IMR-90 (cell line): ENCODE measurements at regions not wholly inside any gene's neighbourhood (a gene's known extent, or its start where the extent isn't known, plus 50 kb on each side); places are given as distances from the start of the nearest gene placed in this dataset.

Experiments
- ATAC-seq: fragments of 200-7000 bp; cut with Tn5 transposase; 2 replicates; pipeline ENCODE4 v1.9.1; 2020; ENCODE audit warnings: low read depth, mild to moderate bottlenecking, moderate library complexity
- BruUV-seq: library from RNA; stranded (reverse); fragments of 400-500 nt; replicated peaks from 2 replicates; lab custom pipeline; 2021; lab: Mats Ljungman, UMichigan
- CTCF ChIA-PET: fragments of 300-600 bp; formaldehyde crosslinking; extraction: SDS; loops from one replicate; lab custom pipeline; 2021; ENCODE audit warnings: antibody characterized with exemption; lab: Yijun Ruan, JAX
- POLR2A ChIA-PET: fragments of 300-600 bp; sonication (Branson Sonifier 250); formaldehyde crosslinking; loops from one replicate; lab custom pipeline; 2022; ENCODE audit warnings: antibody characterized with exemption; ENCODE audit not compliant: unreplicated experiment; lab: Charles Lee
- DNase-seq: peaks from one replicate; pipeline ENCODE4 v3.0.0; 2013
- H2AFZ ChIP-seq: replicated peaks from 2 replicates; pipeline ENCODE3; 2013; ENCODE audit warnings: low read length, mild to moderate bottlenecking; ENCODE audit not compliant: poor library complexity
- H2AK5ac ChIP-seq: 2 replicates; pipeline ENCODE4 v1.6.1; 2013; ENCODE audit warnings: low read depth, low read length, inconsistent platforms
- H2AK9ac ChIP-seq: replicated peaks from 2 replicates; pipeline ENCODE3; 2013; ENCODE audit warnings: mild to moderate bottlenecking, low read depth, low read length, moderate library complexity; ENCODE audit not compliant: poor library complexity
- H2BK120ac ChIP-seq: 2 replicates; pipeline ENCODE4 v1.6.1; 2013; ENCODE audit warnings: low read depth, low read length, inconsistent platforms
- H2BK15ac ChIP-seq: 3 replicates; pipeline ENCODE4 v1.6.1; 2013; ENCODE audit warnings: low read depth, low read length, inconsistent platforms
- H2BK20ac ChIP-seq: 2 replicates; pipeline ENCODE4 v1.6.1; 2013; ENCODE audit warnings: low read depth, mild to moderate bottlenecking, inconsistent platforms, low read length, moderate library complexity
- H2BK5ac ChIP-seq: 2 replicates; pipeline ENCODE4 v1.6.1; 2013; ENCODE audit warnings: mild to moderate bottlenecking, low read depth, low read length, inconsistent platforms; ENCODE audit not compliant: poor library complexity, severe bottlenecking
- H3K14ac ChIP-seq: replicated peaks from 2 replicates; pipeline ENCODE4 v1.6.1; 2013; ENCODE audit warnings: low read depth, low read length, inconsistent platforms
- H3K18ac ChIP-seq: 2 replicates; pipeline ENCODE4 v1.6.1; 2013; ENCODE audit warnings: low read depth, low read length, control low read depth
- H3K23ac ChIP-seq: 2 replicates; pipeline ENCODE4 v1.6.1; 2013; ENCODE audit warnings: low read depth, low read length, inconsistent platforms
- H3K27ac ChIP-seq: 2 replicates; pipeline ENCODE4 v1.5.1; 2013; ENCODE audit warnings: mild to moderate bottlenecking, control low read depth, low read length; ENCODE audit not compliant: insufficient read depth
- H3K27me3 ChIP-seq: 2 replicates; pipeline ENCODE4 v1.6.1; 2013; ENCODE audit warnings: low read length; ENCODE audit not compliant: control insufficient read depth, insufficient read depth
- H3K36me3 ChIP-seq: 2 replicates; pipeline ENCODE4 v1.6.1; 2013; ENCODE audit warnings: low read length, mixed read lengths; ENCODE audit not compliant: control insufficient read depth, insufficient read depth
- H3K4ac ChIP-seq: 2 replicates; pipeline ENCODE4 v1.6.1; 2013; ENCODE audit warnings: low read depth, low read length, inconsistent platforms
- H3K4me1 ChIP-seq: 2 replicates; pipeline ENCODE4 v1.6.1; 2013; ENCODE audit warnings: low read length, mixed read lengths; ENCODE audit not compliant: control insufficient read depth, insufficient read depth
- H3K4me2 ChIP-seq: 2 replicates; pipeline ENCODE4 v1.6.1; 2013; ENCODE audit warnings: low read depth, mild to moderate bottlenecking, control low read depth, low read length, moderate library complexity
- H3K4me3 ChIP-seq: 2 replicates; pipeline ENCODE4 v1.5.1; 2013; ENCODE audit warnings: low read depth, mild to moderate bottlenecking, control low read depth, low read length, moderate library complexity; ENCODE audit not compliant: insufficient read depth
- H3K56ac ChIP-seq: 2 replicates; pipeline ENCODE4 v1.6.1; 2013; ENCODE audit warnings: low read length, inconsistent platforms; ENCODE audit not compliant: insufficient read depth; ENCODE audit errors: extremely low read depth
- H3K79me1 ChIP-seq, 2 experiments: 2 replicates each; pipeline ENCODE4 v1.6.1; 2013; ENCODE audit warnings: low read length in 2 of 2, inconsistent platforms in 1 of 2, low read depth in 1 of 2
- H3K9ac ChIP-seq: 2 replicates; pipeline ENCODE4 v1.6.1; 2013; ENCODE audit warnings: low read depth, low read length, control low read depth
- H3K9me1 ChIP-seq: 2 replicates; pipeline ENCODE4 v1.6.1; 2013; ENCODE audit warnings: low read length, inconsistent platforms; ENCODE audit not compliant: insufficient read depth
- H3K9me3 ChIP-seq: 2 replicates; pipeline ENCODE4 v1.6.1; 2013; ENCODE audit warnings: low read length; ENCODE audit not compliant: control insufficient read depth, insufficient read depth
- H4K20me1 ChIP-seq: 2 replicates; pipeline ENCODE4 v1.6.1; 2013; ENCODE audit warnings: low read length, inconsistent platforms; ENCODE audit not compliant: insufficient read depth
- H4K5ac ChIP-seq: 2 replicates; pipeline ENCODE4 v1.6.1; 2013; ENCODE audit warnings: mild to moderate bottlenecking, low read depth, low read length, control low read depth
- H4K8ac ChIP-seq, 2 experiments: 2 replicates each; pipeline ENCODE4 v1.6.1; 2013; ENCODE audit warnings: low read depth in 2 of 2, low read length in 2 of 2, control low read depth in 1 of 2, inconsistent platforms in 1 of 2
- H4K91ac ChIP-seq: 2 replicates; pipeline ENCODE4 v1.6.1; 2013; ENCODE audit warnings: low read depth, low read length, inconsistent platforms; ENCODE audit not compliant: insufficient read depth
- BHLHE40 ChIP-seq: fragments of 150-350 bp; IDR thresholded peaks from 2 replicates; pipeline ENCODE4 v1.6.1; 2016; ENCODE audit warnings: mild to moderate bottlenecking, low read depth, low read length
- CEBPB ChIP-seq: IDR thresholded peaks from 2 replicates; pipeline ENCODE4 v1.6.1; 2012; ENCODE audit warnings: low read depth, low read length, improper control_type of control experiment
- CHD1 ChIP-seq: IDR thresholded peaks from 2 replicates; pipeline ENCODE4 v1.6.1; 2012; ENCODE audit warnings: low read depth, low read length, improper control_type of control experiment
- CTCF ChIP-seq: conservative IDR thresholded peaks from 2 replicates; pipeline ENCODE4 v1.5.1; 2012; ENCODE audit warnings: mild to moderate bottlenecking, low read depth, low read length, improper control_type of control experiment
- ELK1 ChIP-seq: fragments of 150-350 bp; IDR thresholded peaks from 2 replicates; pipeline ENCODE4 v1.6.1; 2016; ENCODE audit warnings: low read depth, mild to moderate bottlenecking, low read length, moderate library complexity, borderline replicate concordance
- FOS ChIP-seq: fragments of 150-350 bp; IDR thresholded peaks from 2 replicates; pipeline ENCODE4 v1.6.1; 2016; ENCODE audit warnings: low read depth, low read length
- MAFK ChIP-seq: IDR thresholded peaks from 2 replicates; pipeline ENCODE4 v1.6.1; 2012; ENCODE audit warnings: low read depth, low read length, improper control_type of control experiment
- MAZ ChIP-seq: IDR thresholded peaks from 2 replicates; pipeline ENCODE4 v1.6.1; 2012; ENCODE audit warnings: low read depth, mild to moderate bottlenecking, low read length, improper control_type of control experiment, moderate library complexity, borderline replicate concordance
- MXI1 ChIP-seq: IDR thresholded peaks from 2 replicates; pipeline ENCODE4 v1.6.1; 2012; ENCODE audit warnings: low read depth, mild to moderate bottlenecking, low read length, moderate library complexity, borderline replicate concordance
- NFE2L2 ChIP-seq: fragments of 150-350 bp; IDR thresholded peaks from 2 replicates; pipeline ENCODE4 v1.6.1; 2016; ENCODE audit warnings: low read depth, mild to moderate bottlenecking, low read length
- POLR2A ChIP-seq: IDR thresholded peaks from 2 replicates; pipeline ENCODE4 v1.6.1; 2012; ENCODE audit warnings: mild to moderate bottlenecking, low read depth, low read length
- RAD21 ChIP-seq: IDR thresholded peaks from 2 replicates; pipeline ENCODE4 v1.6.1; 2012; ENCODE audit warnings: low read length, improper control_type of control experiment
- RCOR1 ChIP-seq: IDR thresholded peaks from 2 replicates; pipeline ENCODE4 v1.6.1; 2012; ENCODE audit warnings: mild to moderate bottlenecking, low read length, improper control_type of control experiment; ENCODE audit not compliant: insufficient replicate concordance
- RFX5 ChIP-seq: IDR thresholded peaks from 2 replicates; pipeline ENCODE4 v1.8.0; 2012; ENCODE audit warnings: low read depth, mild to moderate bottlenecking, low read length, moderate library complexity
- SMC3 ChIP-seq: fragments of 150-350 bp; IDR thresholded peaks from 2 replicates; pipeline ENCODE4 v1.6.1; 2016; ENCODE audit warnings: low read depth, mild to moderate bottlenecking, antibody characterized with exemption, low read length, moderate library complexity
- USF2 ChIP-seq: fragments of 150-350 bp; IDR thresholded peaks from 2 replicates; pipeline ENCODE4 v1.6.1; 2017; ENCODE audit warnings: mild to moderate bottlenecking, antibody characterized with exemption, low read length, low read depth
- WGBS, 2 experiments: methylation state at CpG; one replicate each; pipeline versions ENCODE4 v1.1.5 to v1.1.7; 2013; ENCODE audit warnings: missing lambda C conversion rate in 2 of 2; ENCODE audit not compliant: insufficient read length in 1 of 2; ENCODE audit errors: extremely low coverage in 2 of 2; 5-methylcytosine and 5-hydroxymethylcytosine counted together
- dilution Hi-C: fragments of 300-500 bp; cut with HindIII; formaldehyde crosslinking; loops from one replicate; pipeline ENCODE4 v1.14.3; 2018; ENCODE audit warnings: low sequenced_read_pairs; ENCODE audit not compliant: unreplicated experiment
- in situ Hi-C: fragments of 300-500 bp; cut with MboI; formaldehyde crosslinking; loops from 3 replicates; pipeline ENCODE4 v1.14.3; 2019; ENCODE audit warnings: low sequenced_read_pairs, inconsistent platforms, mixed read lengths
- intact Hi-C: fragments of 100-400 bp; cut with micrococcal nuclease; formaldehyde crosslinking; loops from 2 replicates; pipeline ENCODE4 v1.10.0; 2022

GRCh38 chr17:74087002-74087585 lies 116.4 kb upstream of the RPL38 start:
- Histone ChIP-seq H3K27ac (no peak overlapping the region), H3K14ac (no peak overlapping the region), H2BK15ac (no peak overlapping the region), H3K79me1 (no peaks in the 10 kb centered on the region), H4K8ac (no peak overlapping the region), H3K9ac (no peak overlapping the region), H4K5ac (no peak overlapping the region), H3K4me2 (no peak overlapping the region), H2AK5ac (no peak overlapping the region), H2AK9ac (no peak overlapping the region), H3K9me3 (peaks cover 37% of the 10 kb centered on the region), H3K4ac (no peak overlapping the region), H3K9me1 (no peaks in the 10 kb centered on the region), H4K20me1 (no peaks in the 10 kb centered on the region), H3K56ac (no peak overlapping the region), H3K4me1 (no peaks in the 10 kb centered on the region), H2AFZ (no peak overlapping the region), H2BK5ac (no peak overlapping the region), H2BK20ac (no peak overlapping the region), H3K4me3 (no peak overlapping the region), H4K91ac (no peak overlapping the region), H2BK120ac (no peak overlapping the region), H3K18ac (no peak overlapping the region), H3K23ac (no peak overlapping the region), H3K27me3 (no peaks in the 10 kb centered on the region), H3K36me3 (no peaks in the 10 kb centered on the region)
- in situ Hi-C loops (loop anchor here (10.0 to 25.0 kb wide), 2 partner anchors 62 to 200 kb away; no protein-coding TSS in a partner anchor), intact Hi-C loops (no loop called here), dilution Hi-C loops (no loop called here)
- ATAC-seq (no peak), DNase-seq (no peak)
- ChIA-PET CTCF (no interaction called here), POLR2A (no interaction called here)
- TF ChIP-seq FOS (no peak), NFE2L2 (no peak), CEBPB (no peak), CHD1 (no peak), RCOR1 (no peak), ELK1 (no peak), RFX5 (no peak), SMC3 (no peak), POLR2A (no peak), MXI1 (no peak), MAFK (no peak), USF2 (no peak), MAZ (no peak), RAD21 (no peak), CTCF (no peak), BHLHE40 (no peak)
- 0% methylated on average over 1 of the region's 9 CpGs; no CpG with 5 or more reads in 1 of the 2 experiments for WGBS, 2 experiments
- BruUV-seq: no TSS peak
